G401 (cell line): ENCODE measurements at regions not wholly inside any gene's neighbourhood (a gene's known extent, or its start where the extent isn't known, plus 50 kb on each side); places are given as distances from the start of the nearest gene placed in this dataset.
"Not testable (repeated sequence)": the region's sequence is repeated elsewhere in the genome, so short reads cannot be mapped to it uniquely, and the experiment has no call there.

Experiments used
- DNase-seq: peaks from one replicate; pipeline ENCODE4 v3.0.0-alpha.2; 2015; ENCODE audit warnings: low spot score
- in situ Hi-C: cut with HindIII; loops from 2 replicates; pipeline ENCODE4 v1.10.0; 2016; ENCODE audit warnings: low sequenced_read_pairs, mixed read lengths

GRCh38 chr16:26672206-26672605, 394.5 kb upstream of the C16orf82 start:
- DNase-seq, result no peak

GRCh38 chr16:26673011-26673410, 393.7 kb upstream of the C16orf82 start:
- no peak for DNase-seq
- in situ Hi-C loops, result no loop called here

More at GRCh38 chr16:26672206-26672605, 394.5 kb upstream of the C16orf82 start:
- in situ Hi-C loops, result no loop called here

GRCh38 chr16:26680671-26681070, 386.1 kb upstream of the C16orf82 start:
- in situ Hi-C loops, result no loop called here
- DNase-seq, result no peak

- in situ Hi-C loops, result no loop called here
- DNase-seq, result no peak
Observed at GRCh38 chr16:26688105-26688504, 378.6 kb upstream of the C16orf82 start.

GRCh38 chr16:26688699-26689098, 378.0 kb upstream of the C16orf82 start:
- in situ Hi-C loops, result no loop called here
- DNase-seq, result no peak

- DNase-seq, result no peak
- in situ Hi-C loops, result no loop called here
Observed at GRCh38 chr16:26692658-26693057, 374.1 kb upstream of the C16orf82 start.

GRCh38 chr16:26697807-26698206, 368.9 kb upstream of the C16orf82 start:
- in situ Hi-C loops, result no loop called here
- DNase-seq, result no peak

- in situ Hi-C loops, result no loop called here
- DNase-seq, result no peak
Observed at GRCh38 chr16:26700250-26700649, 366.5 kb upstream of the C16orf82 start.

GRCh38 chr16:26701243-26701886, 365.4 kb upstream of the C16orf82 start:
- no peak for DNase-seq
- in situ Hi-C loops, result no loop called here

- DNase-seq, result no peak
- in situ Hi-C loops, result no loop called here
Observed at GRCh38 chr16:26705346-26705745, 361.4 kb upstream of the C16orf82 start.

- in situ Hi-C loops, result no loop called here
Observed at GRCh38 chr16:26708428-26708827, 358.3 kb upstream of the C16orf82 start.

GRCh38 chr16:26709175-26709574, 357.6 kb upstream of the C16orf82 start:
- in situ Hi-C loops, result no loop called here
- DNase-seq, result no peak

More at GRCh38 chr16:26708428-26708827, 358.3 kb upstream of the C16orf82 start:
- DNase-seq, result no peak

- in situ Hi-C loops, result no loop called here
- DNase-seq, result no peak
Observed at GRCh38 chr16:26709754-26710153, 357.0 kb upstream of the C16orf82 start.

GRCh38 chr16:26710450-26710849, 356.3 kb upstream of the C16orf82 start:
- DNase-seq, result no peak
- in situ Hi-C loops, result no loop called here

GRCh38 chr16:26712876-26713275, 353.9 kb upstream of the C16orf82 start:
- no peak for DNase-seq
- in situ Hi-C loops, result no loop called here

GRCh38 chr16:26715969-26716368, 350.8 kb upstream of the C16orf82 start:
- in situ Hi-C loops, result no loop called here
- DNase-seq, result no peak

GRCh38 chr16:26717826-26718225, 348.9 kb upstream of the C16orf82 start:
- no peak for DNase-seq
- in situ Hi-C loops, result no loop called here

- no peak for DNase-seq
- in situ Hi-C loops, result no loop called here
Observed at GRCh38 chr16:26721290-26721689, 345.4 kb upstream of the C16orf82 start.

- DNase-seq, in situ Hi-C loops: not testable (repeated sequence)
Observed at GRCh38 chr16:26721957-26722356, 344.8 kb upstream of the C16orf82 start.

- in situ Hi-C loops, result no loop called here
- no peak for DNase-seq
Observed at GRCh38 chr16:26724189-26724588, 342.5 kb upstream of the C16orf82 start.

- in situ Hi-C loops, result no loop called here
- DNase-seq, result no peak
Observed at GRCh38 chr16:26727848-26728247, 338.9 kb upstream of the C16orf82 start.
